ENCODE measurements at regions not wholly inside any gene's neighbourhood (a gene's known extent, or its start where the extent isn't known, plus 50 kb on each side); places are given as distances from the start of the nearest gene placed in this dataset.

- TF ChIP-seq RARB (CRISPR knock-in tag; IDR thresholded peaks at IDR 0.05) (no peak), CSRNP3 (CRISPR knock-in tag; IDR thresholded peaks at IDR 0.05) (no peak), ARNTL (CRISPR knock-in tag; IDR thresholded peaks at IDR 0.05; ENCODE audit: borderline replicate concordance, low read depth) (no peak), BACH2 (CRISPR knock-in tag; IDR thresholded peaks at IDR 0.05; ENCODE audit: borderline replicate concordance) (no peak), ZFP30 (CRISPR knock-in tag; IDR thresholded peaks at IDR 0.05) (no peak)
Measured at GRCh38 chr2:85952196-85952734, 63.5 kb upstream of the ST3GAL5 start.

Data from SK-N-SH treated with all-trans-retinoic acid at 6 μM for 48 hours (cell line).